HG02973 (cell line): ENCODE measurements at regions not wholly inside any gene's neighbourhood (a gene's known extent, or its start where the extent isn't known, plus 50 kb on each side); places are given as distances from the start of the nearest gene placed in this dataset.
"Not testable (repeated sequence)": the region's sequence is repeated elsewhere in the genome, so short reads cannot be mapped to it uniquely, and the experiment has no call there.

Experiments used
- ATAC-seq: cut with Tn5 transposase; IDR thresholded peaks from one replicate; pipeline ENCODE4 v1.9.1; 2021; ENCODE audit warnings: moderate library complexity; ENCODE audit not compliant: unreplicated experiment

- ATAC-seq: no peak
These were observed 960.0 kb downstream of the PLA2G4A start for GRCh38 chr1:187788718-187789117.

- ATAC-seq: no peak
These were observed 962.0 kb downstream of the PLA2G4A start for GRCh38 chr1:187790724-187791123.

- ATAC-seq: no peak
These were observed 965.8 kb downstream of the PLA2G4A start for GRCh38 chr1:187794561-187794960.

- ATAC-seq: no peak
These were observed 980.8 kb downstream of the PLA2G4A start for GRCh38 chr1:187809549-187809948.

GRCh38 chr1:187816646-187817045 lies 987.9 kb downstream of the PLA2G4A start:
- ATAC-seq: no peak

- ATAC-seq: no peak
These were observed 989.0 kb downstream of the PLA2G4A start for GRCh38 chr1:187817782-187818181.

- no peak for ATAC-seq
These were observed 990.3 kb downstream of the PLA2G4A start for GRCh38 chr1:187819086-187819485.

- ATAC-seq: no peak
These were observed 1007.8 kb downstream of the PLA2G4A start for GRCh38 chr1:187836557-187836956.

GRCh38 chr1:187837787-187838186 lies 1009.0 kb downstream of the PLA2G4A start:
- no peak for ATAC-seq

GRCh38 chr1:187838335-187839293 lies 1009.9 kb downstream of the PLA2G4A start:
- ATAC-seq: no peak

- ATAC-seq: no peak
These were observed 1011.1 kb downstream of the PLA2G4A start for GRCh38 chr1:187839873-187840272.

GRCh38 chr1:187840557-187840956 lies 1011.8 kb downstream of the PLA2G4A start:
- no peak for ATAC-seq

- ATAC-seq: no peak
These were observed 1013.8 kb downstream of the PLA2G4A start for GRCh38 chr1:187842406-187843165.

- no peak for ATAC-seq
These were observed 1015.6 kb downstream of the PLA2G4A start for GRCh38 chr1:187844313-187844712.

- no peak for ATAC-seq
These were observed 1018.8 kb downstream of the PLA2G4A start for GRCh38 chr1:187847531-187847930.

- ATAC-seq: no peak
These were observed 1019.6 kb downstream of the PLA2G4A start for GRCh38 chr1:187848321-187848720.

- not testable (repeated sequence) for ATAC-seq
These were observed 1021.4 kb downstream of the PLA2G4A start for GRCh38 chr1:187850146-187850545.

- ATAC-seq: no peak
These were observed 1024.8 kb downstream of the PLA2G4A start for GRCh38 chr1:187853505-187853904.

- ATAC-seq: no peak
These were observed 1025.7 kb downstream of the PLA2G4A start for GRCh38 chr1:187854457-187854856.

GRCh38 chr1:187862506-187862905 lies 1033.8 kb downstream of the PLA2G4A start:
- ATAC-seq: no peak

- no peak for ATAC-seq
These were observed 1041.8 kb downstream of the PLA2G4A start for GRCh38 chr1:187870552-187870951.
